ENCODE measurements at regions not wholly inside any gene's neighbourhood (a gene's known extent, or its start where the extent isn't known, plus 50 kb on each side); places are given as distances from the start of the nearest gene placed in this dataset.

GRCh38 chr14:38850664-38851063 lies 252.4 kb downstream of the SEC23A start:
- Mint-ChIP-seq H3K27ac (no peak overlapping the region), H3K9me3 (peaks cover 5% of the 10 kb centered on the region), H3K27me3 (no peaks in the 10 kb centered on the region), H3K4me3 (no peak overlapping the region), H3K4me1 (no peaks in the 10 kb centered on the region), H3K36me3 (no peaks in the 10 kb centered on the region)
- ATAC-seq (ENCODE audit: low read depth) (no peak), DNase-seq (ENCODE audit: low spot score in 2 of 2) (no peak)

- Mint-ChIP-seq H3K27ac (no peak overlapping the region), H3K4me1 (no peaks in the 10 kb centered on the region), H3K27me3 (no peaks in the 10 kb centered on the region), H3K4me3 (no peak overlapping the region), H3K9me3 (peaks cover 3% of the 10 kb centered on the region), H3K36me3 (no peaks in the 10 kb centered on the region)
- DNase-seq (ENCODE audit: low spot score in 2 of 2) (no peak), ATAC-seq (ENCODE audit: low read depth) (no peak)
Observed at GRCh38 chr14:38848243-38848935, 254.6 kb downstream of the SEC23A start.

- DNase-seq (ENCODE audit: low spot score in 2 of 2) (no peak), ATAC-seq (ENCODE audit: low read depth) (no peak)
- Mint-ChIP-seq H3K27me3 (no peaks in the 10 kb centered on the region), H3K9me3 (no peaks in the 10 kb centered on the region), H3K4me1 (no peaks in the 10 kb centered on the region), H3K4me3 (no peak overlapping the region), H3K27ac (no peak overlapping the region), H3K36me3 (no peaks in the 10 kb centered on the region)
Observed at GRCh38 chr14:38847161-38847560, 255.9 kb downstream of the SEC23A start.

GRCh38 chr14:38839694-38840365 lies 263.2 kb downstream of the SEC23A start:
- Mint-ChIP-seq H3K9me3 (no peaks in the 10 kb centered on the region), H3K36me3 (no peaks in the 10 kb centered on the region), H3K27ac (no peak overlapping the region), H3K4me1 (no peaks in the 10 kb centered on the region), H3K27me3 (no peaks in the 10 kb centered on the region), H3K4me3 (no peak overlapping the region)
- ATAC-seq (ENCODE audit: low read depth), result no peak
- DNase-seq (ENCODE audit: low spot score in 2 of 2), result no peak

GRCh38 chr14:38838979-38839323 lies 264.1 kb downstream of the SEC23A start:
- Mint-ChIP-seq H3K4me3 (no peak overlapping the region), H3K4me1 (no peaks in the 10 kb centered on the region), H3K27me3 (no peaks in the 10 kb centered on the region), H3K9me3 (no peaks in the 10 kb centered on the region), H3K27ac (no peak overlapping the region), H3K36me3 (no peaks in the 10 kb centered on the region)
- DNase-seq (ENCODE audit: low spot score in 2 of 2) (no peak), ATAC-seq (ENCODE audit: low read depth) (no peak)

- Mint-ChIP-seq H3K27me3 (no peaks in the 10 kb centered on the region), H3K27ac (no peak overlapping the region)
Observed at GRCh38 chr14:38838049-38838978, 264.7 kb downstream of the SEC23A start.

GRCh38 chr14:38837343-38838048 lies 265.5 kb downstream of the SEC23A start:
- no peak for ATAC-seq (ENCODE audit: low read depth)
- Mint-ChIP-seq H3K27me3 (no peaks in the 10 kb centered on the region), H3K27ac (no peak overlapping the region), H3K4me1 (no peaks in the 10 kb centered on the region), H3K9me3 (no peaks in the 10 kb centered on the region), H3K36me3 (no peaks in the 10 kb centered on the region), H3K4me3 (no peak overlapping the region)
- no peak for DNase-seq (ENCODE audit: low spot score in 2 of 2)

More at GRCh38 chr14:38838049-38838978, 264.7 kb downstream of the SEC23A start:
- Mint-ChIP-seq H3K36me3 (no peaks in the 10 kb centered on the region), H3K4me3 (no peak overlapping the region), H3K4me1 (no peaks in the 10 kb centered on the region), H3K9me3 (no peaks in the 10 kb centered on the region)
- no peak for DNase-seq (ENCODE audit: low spot score in 2 of 2)
- no peak for ATAC-seq (ENCODE audit: low read depth)

- no peak for DNase-seq (ENCODE audit: low spot score in 2 of 2)
- H3K4me3 Mint-ChIP-seq, result no peak overlapping the region
- ATAC-seq (ENCODE audit: low read depth), result no peak
- no peaks in the 10 kb centered on the region for H3K36me3 Mint-ChIP-seq
- no peaks in the 10 kb centered on the region for H3K27me3 Mint-ChIP-seq
- no peaks in the 10 kb centered on the region for H3K9me3 Mint-ChIP-seq
- H3K27ac Mint-ChIP-seq, result no peak overlapping the region
- H3K4me1 Mint-ChIP-seq, result no peaks in the 10 kb centered on the region
Observed at GRCh38 chr14:38836539-38836938, 266.5 kb downstream of the SEC23A start.

GRCh38 chr14:38835874-38836273 lies 267.2 kb downstream of the SEC23A start:
- DNase-seq (ENCODE audit: low spot score in 2 of 2) (no peak), ATAC-seq (ENCODE audit: low read depth) (no peak)
- no peaks in the 10 kb centered on the region for H3K36me3 Mint-ChIP-seq
- no peak overlapping the region for H3K4me3 Mint-ChIP-seq
- H3K4me1 Mint-ChIP-seq, result no peaks in the 10 kb centered on the region
- no peaks in the 10 kb centered on the region for H3K27me3 Mint-ChIP-seq
- H3K9me3 Mint-ChIP-seq, result no peaks in the 10 kb centered on the region
- H3K27ac Mint-ChIP-seq, result no peak overlapping the region

GRCh38 chr14:38828183-38828827 lies 274.7 kb downstream of the SEC23A start:
- Mint-ChIP-seq H3K9me3 (no peaks in the 10 kb centered on the region), H3K4me3 (no peak overlapping the region), H3K27ac (no peak overlapping the region), H3K36me3 (no peaks in the 10 kb centered on the region), H3K4me1 (no peaks in the 10 kb centered on the region), H3K27me3 (peaks cover 2% of the 10 kb centered on the region)
- ATAC-seq (ENCODE audit: low read depth), result no peak
- DNase-seq (ENCODE audit: low spot score in 2 of 2), result no peak

GRCh38 chr14:38824706-38825105 lies 278.3 kb downstream of the SEC23A start:
- H3K4me3 Mint-ChIP-seq, result no peak overlapping the region
- H3K36me3 Mint-ChIP-seq, result no peaks in the 10 kb centered on the region
- no peaks in the 10 kb centered on the region for H3K4me1 Mint-ChIP-seq
- no peaks in the 10 kb centered on the region for H3K9me3 Mint-ChIP-seq
- peaks cover 2% of the 10 kb centered on the region for H3K27me3 Mint-ChIP-seq
- ATAC-seq (ENCODE audit: low read depth) (no peak), DNase-seq (ENCODE audit: low spot score in 2 of 2) (no peak)
- no peak overlapping the region for H3K27ac Mint-ChIP-seq

GRCh38 chr14:38818555-38818954 lies 284.5 kb downstream of the SEC23A start:
- Mint-ChIP-seq H3K27ac (no peak overlapping the region), H3K9me3 (peaks cover 2% of the 10 kb centered on the region), H3K4me1 (no peaks in the 10 kb centered on the region), H3K27me3 (no peaks in the 10 kb centered on the region), H3K36me3 (no peaks in the 10 kb centered on the region), H3K4me3 (no peak overlapping the region)
- no peak for DNase-seq (ENCODE audit: low spot score in 2 of 2)
- ATAC-seq (ENCODE audit: low read depth), result no peak

- no peaks in the 10 kb centered on the region for H3K36me3 Mint-ChIP-seq
- ATAC-seq (ENCODE audit: low read depth) (no peak), DNase-seq (ENCODE audit: low spot score in 2 of 2) (no peak)
- no peak overlapping the region for H3K4me3 Mint-ChIP-seq
- H3K9me3 Mint-ChIP-seq, result peaks cover 3% of the 10 kb centered on the region
- no peaks in the 10 kb centered on the region for H3K27me3 Mint-ChIP-seq
- H3K27ac Mint-ChIP-seq, result no peak overlapping the region
- no peaks in the 10 kb centered on the region for H3K4me1 Mint-ChIP-seq
Observed at GRCh38 chr14:38808734-38809455, 294.1 kb downstream of the SEC23A start.
